ENCODE measurements at regions not wholly inside any gene's neighbourhood (a gene's known extent, or its start where the extent isn't known, plus 50 kb on each side); places are given as distances from the start of the nearest gene placed in this dataset.

- intact Hi-C loops (cut with micrococcal nuclease; ENCODE audit: unreplicated experiment): no loop called here
- Histone ChIP-seq H3K4me2 (ENCODE audit: low read depth, low read length) (no peak overlapping the region), H3K36me3 (replicated peaks in 1 of 2; ENCODE audit: control insufficient read depth in 1 of 2, insufficient read depth in 2 of 2, low read length in 2 of 2) (no peaks in the 10 kb centered on the region), H3K4me3 (replicated peaks in 1 of 3; ENCODE audit: insufficient read depth in 1 of 3, low read depth in 2 of 3, low read length in 3 of 3) (no peak overlapping the region), H4K20me1 (ENCODE audit: insufficient read depth, low read length) (no peaks in the 10 kb centered on the region), H3K27ac (ENCODE audit: extremely low read length, insufficient read depth, low read length) (no peak overlapping the region), H3K4me1 (ENCODE audit: insufficient read depth, low read length) (peaks cover 46% of the 10 kb centered on the region), H3K9me3 (ENCODE audit: low read length) (peaks cover 20% of the 10 kb centered on the region), H2AFZ (ENCODE audit: low read length) (no peak overlapping the region), H3K79me2 (ENCODE audit: insufficient read depth, low read length) (no peaks in the 10 kb centered on the region), H3K9ac (ENCODE audit: insufficient read depth, low read depth, low read length) (no peak overlapping the region), H3K27me3 (ENCODE audit: control insufficient read depth in 1 of 2, insufficient read depth in 2 of 2, low read length in 2 of 2) (no peaks in the 10 kb centered on the region)
- WGBS (ENCODE audit: low lambda C conversion rate): 92% methylated on average over 2 of the region's 2 CpGs
- no peak for ATAC-seq
- no peak for DNase-seq (ENCODE audit: low spot score)
- in situ Hi-C loops (cut with HindIII; ENCODE audit: extremely low pct_ligation_motif_present, low pct_unique_long_range_greater_than_20kb): loop anchor here (5.0 kb wide), 1 partner anchor 65 kb away; the partner anchor contains the start of gene DLG1
- CTCF ChIA-PET (ENCODE audit: low intra/inter-chr PET ratio, low total read pairs): no interaction called here
- no TSS peak for BruUV-seq (replicated peaks)
- POLR2A ChIA-PET: interaction anchor here (1.3 kb wide), 1 partner anchor 9 kb away, joined by 5 read pairs; no protein-coding TSS in a partner anchor
- no peak for FAIRE-seq
- no peak for TF ChIP-seq KDM6A (CRISPR knock-in tag; IDR thresholded peaks at IDR 0.05; ENCODE audit: low read depth)
- no peak for TF ChIP-seq MED8 (CRISPR knock-in tag; IDR thresholded peaks at IDR 0.05; ENCODE audit: insufficient replicate concordance)
- TF ChIP-seq GMEB1 (CRISPR knock-in tag; IDR thresholded peaks at IDR 0.05; ENCODE audit: borderline replicate concordance): no peak
- no peak for TF ChIP-seq POGK (CRISPR knock-in tag; conservative IDR thresholded peaks at IDR 0.05)
- TF ChIP-seq ARID5B (CRISPR knock-in tag; IDR thresholded peaks at IDR 0.05): no peak
- no peak for TF ChIP-seq ETV5 (CRISPR knock-in tag; IDR thresholded peaks at IDR 0.05; ENCODE audit: borderline replicate concordance)
- no peak for TF ChIP-seq MLXIP (CRISPR knock-in tag; IDR thresholded peaks at IDR 0.05; ENCODE audit: borderline replicate concordance)
- TF ChIP-seq ZNF263 (CRISPR knock-in tag; IDR thresholded peaks at IDR 0.05): no peak
- TF ChIP-seq FOSL1 (CRISPR knock-in tag; IDR thresholded peaks at IDR 0.05; ENCODE audit: borderline replicate concordance): no peak
- no peak for TF ChIP-seq DNMT3B (CRISPR knock-in tag; conservative IDR thresholded peaks at IDR 0.05)
- no peak for TF ChIP-seq GATAD1 (CRISPR knock-in tag; IDR thresholded peaks at IDR 0.05)
- no peak for TF ChIP-seq ZNF3 (CRISPR knock-in tag; IDR thresholded peaks at IDR 0.05)
- TF ChIP-seq ZNF777 (CRISPR knock-in tag; IDR thresholded peaks at IDR 0.05): no peak
- TF ChIP-seq ZNF430 (CRISPR knock-in tag; IDR thresholded peaks at IDR 0.05): no peak
Observed at GRCh38 chr3:197362081-197362480, 63.7 kb upstream of the DLG1 start.

Measured in HepG2 (cell line).